ENCODE measurements at regions not wholly inside any gene's neighbourhood (a gene's known extent, or its start where the extent isn't known, plus 50 kb on each side); places are given as distances from the start of the nearest gene placed in this dataset.

GRCh38 chr7:97573065-97573464 lies 158.8 kb upstream of the TAC1 start:
- 60 to 66% methylated on average over 2 of the region's 2 CpGs for WGBS, 2 donors

GRCh38 chr7:97576043-97576442 lies 155.8 kb upstream of the TAC1 start:
- no peak for TF ChIP-seq CTCF (IDR thresholded peaks at IDR 0.05)
- TF ChIP-seq POLR2A (IDR thresholded peaks at IDR 0.05): no peak

More at GRCh38 chr7:97573065-97573464, 158.8 kb upstream of the TAC1 start:
- TF ChIP-seq POLR2A (IDR thresholded peaks at IDR 0.05) (no peak), CTCF (IDR thresholded peaks at IDR 0.05) (no peak)
- H3K4me1 ChIP-seq: no peaks in the 10 kb centered on the region
- intact Hi-C loops (cut with DNase I): no loop called here
- ATAC-seq (no peak), DNase-seq (no peak)
- no peaks in the 10 kb centered on the region for H3K36me3 ChIP-seq (replicated peaks in 1 of 2; ENCODE audit: insufficient read depth in 1 of 2, low read depth in 2 of 2)
- no peak overlapping the region for H3K4me3 ChIP-seq
- no peaks in the 10 kb centered on the region for H3K9me3 ChIP-seq
- H3K27me3 ChIP-seq: no peaks in the 10 kb centered on the region
- no peak overlapping the region for H3K27ac ChIP-seq

GRCh38 chr7:97578225-97578624 lies 153.7 kb upstream of the TAC1 start:
- ATAC-seq (no peak), DNase-seq (no peak)
- Histone ChIP-seq H3K4me1 (no peaks in the 10 kb centered on the region), H3K27me3 (no peaks in the 10 kb centered on the region), H3K4me3 (no peak overlapping the region), H3K9me3 (no peaks in the 10 kb centered on the region), H3K36me3 (replicated peaks in 1 of 2; ENCODE audit: insufficient read depth in 1 of 2, low read depth in 2 of 2) (no peaks in the 10 kb centered on the region), H3K27ac (no peak overlapping the region)
- TF ChIP-seq CTCF (IDR thresholded peaks at IDR 0.05) (no peak), POLR2A (IDR thresholded peaks at IDR 0.05) (no peak)
- intact Hi-C loops (cut with DNase I): no loop called here
- 75 to 78% methylated on average over 5 of the region's 5 CpGs for WGBS, 2 donors

More at GRCh38 chr7:97576043-97576442, 155.8 kb upstream of the TAC1 start:
- no peak overlapping the region for H3K27ac ChIP-seq
- intact Hi-C loops (cut with DNase I): no loop called here
- H3K27me3 ChIP-seq: no peaks in the 10 kb centered on the region
- no peaks in the 10 kb centered on the region for H3K36me3 ChIP-seq (replicated peaks in 1 of 2; ENCODE audit: insufficient read depth in 1 of 2, low read depth in 2 of 2)
- no peaks in the 10 kb centered on the region for H3K9me3 ChIP-seq
- no peak overlapping the region for H3K4me3 ChIP-seq
- DNase-seq (no peak), ATAC-seq (no peak)
- H3K4me1 ChIP-seq: no peaks in the 10 kb centered on the region

- DNase-seq: no peak
- no peaks in the 10 kb centered on the region for H3K27me3 ChIP-seq
- TF ChIP-seq POLR2A (IDR thresholded peaks at IDR 0.05) (no peak), CTCF (IDR thresholded peaks at IDR 0.05) (no peak)
- ATAC-seq: no peak
- H3K4me3 ChIP-seq: no peak overlapping the region
- intact Hi-C loops (cut with DNase I): no loop called here
- 0 to 74% methylated on average over 1 to 5 of the region's 5 CpGs for WGBS, 2 donors
- no peaks in the 10 kb centered on the region for H3K36me3 ChIP-seq (replicated peaks in 1 of 2; ENCODE audit: insufficient read depth in 1 of 2, low read depth in 2 of 2)
- no peaks in the 10 kb centered on the region for H3K4me1 ChIP-seq
- H3K9me3 ChIP-seq: no peaks in the 10 kb centered on the region
- H3K27ac ChIP-seq: no peak overlapping the region
Measured at GRCh38 chr7:97580205-97580604, 151.7 kb upstream of the TAC1 start.

- Histone ChIP-seq H3K9me3 (no peaks in the 10 kb centered on the region), H3K27ac (no peak overlapping the region), H3K36me3 (replicated peaks in 1 of 2; ENCODE audit: insufficient read depth in 1 of 2, low read depth in 2 of 2) (no peaks in the 10 kb centered on the region), H3K4me3 (no peak overlapping the region), H3K4me1 (no peaks in the 10 kb centered on the region), H3K27me3 (no peaks in the 10 kb centered on the region)
- 63 to 68% methylated on average over 2 of the region's 2 CpGs for WGBS, 2 donors
- ATAC-seq (no peak), DNase-seq (no peak)
- TF ChIP-seq POLR2A (IDR thresholded peaks at IDR 0.05) (no peak), CTCF (IDR thresholded peaks at IDR 0.05) (no peak)
- intact Hi-C loops (cut with DNase I): no loop called here
Measured at GRCh38 chr7:97595439-97595838, 136.4 kb upstream of the TAC1 start.
